A673 (cell line): ENCODE measurements at regions not wholly inside any gene's neighbourhood (a gene's known extent, or its start where the extent isn't known, plus 50 kb on each side); places are given as distances from the start of the nearest gene placed in this dataset.

Experiments
- BruUV-seq: library from RNA; stranded (reverse); fragments of 400-500 nt; replicated peaks from 2 replicates; lab custom pipeline; 2021; lab: Mats Ljungman, UMichigan
- CTCF ChIA-PET: fragments of 300-600 bp; sonication (Branson Sonifier 250); formaldehyde crosslinking; loops from one replicate; lab custom pipeline; 2022; ENCODE audit warnings: antibody characterized with exemption; lab: Charles Lee
- POLR2A ChIA-PET: fragments of 300-600 bp; sonication (Branson Sonifier 250); formaldehyde crosslinking; loops from one replicate; lab custom pipeline; 2022; ENCODE audit warnings: antibody characterized with exemption; ENCODE audit not compliant: low non-redundant PET; lab: Charles Lee
- DNase-seq: peaks from one replicate; pipeline ENCODE4 v3.0.0-alpha.2; 2015; ENCODE audit warnings: low spot score
- H3K27ac ChIP-seq: fragments of 200-600 bp; sonication (generic); 2 replicates; pipeline ENCODE4 v1.5.1; 2016; ENCODE audit warnings: mixed run types, low read depth, mild to moderate bottlenecking, mixed read lengths, antibody characterized with exemption, low read length; ENCODE audit not compliant: poor library complexity, severe bottlenecking
- H3K27me3 ChIP-seq: fragments of 200-600 bp; sonication (generic); replicated peaks from 2 replicates; pipeline ENCODE4 v1.6.1; 2017; ENCODE audit warnings: mixed run types, low read depth, mild to moderate bottlenecking, mixed read lengths, antibody characterized with exemption, low read length; ENCODE audit not compliant: insufficient read depth, poor library complexity
- H3K36me3 ChIP-seq: fragments of 200-600 bp; sonication (generic); 2 replicates; pipeline ENCODE4 v1.6.1; 2016; ENCODE audit warnings: mixed run types, mild to moderate bottlenecking, mixed read lengths, antibody characterized with exemption, low read length; ENCODE audit not compliant: insufficient read depth, poor library complexity, severe bottlenecking
- H3K4me1 ChIP-seq: fragments of 200-600 bp; sonication (generic); 2 replicates; pipeline ENCODE4 v1.6.1; 2017; ENCODE audit warnings: mixed run types, mild to moderate bottlenecking, mixed read lengths, antibody characterized with exemption, low read length; ENCODE audit not compliant: insufficient read depth, poor library complexity, severe bottlenecking
- H3K4me3 ChIP-seq: fragments of 200-600 bp; sonication (generic); 2 replicates; pipeline ENCODE4 v1.5.1; 2016; ENCODE audit warnings: low read depth, mixed run types, mild to moderate bottlenecking, mixed read lengths, low read length; ENCODE audit not compliant: poor library complexity, severe bottlenecking
- H3K9me3 ChIP-seq: fragments of 200-600 bp; sonication (generic); 2 replicates; pipeline ENCODE4 v1.6.1; 2016; ENCODE audit warnings: mixed run types, low read depth, mild to moderate bottlenecking, mixed read lengths, antibody characterized with exemption, low read length; ENCODE audit not compliant: poor library complexity, severe bottlenecking
- CTCF ChIP-seq: fragments of 300-800, 200-600 bp; sonication (generic); conservative IDR thresholded peaks from 2 replicates; pipeline ENCODE4 v1.5.1; 2017; ENCODE audit warnings: low read depth, mild to moderate bottlenecking, antibody characterized with exemption, low read length, moderate library complexity, mixed read lengths
- EZH2 ChIP-seq: fragments of 200-600 bp; sonication (generic); IDR thresholded peaks from 2 replicates; pipeline ENCODE4 v1.6.1; 2017; ENCODE audit warnings: borderline replicate concordance, low read depth, mild to moderate bottlenecking, mixed read lengths, antibody characterized with exemption, low read length; ENCODE audit not compliant: poor library complexity, severe bottlenecking
- intact Hi-C: fragments of 100-400 bp; cut with micrococcal nuclease; formaldehyde crosslinking; loops from one replicate; pipeline ENCODE4 v1.10.0; 2022; ENCODE audit not compliant: unreplicated experiment

- intact Hi-C loops: no loop called here
- Histone ChIP-seq H3K4me3 (no peak overlapping the region), H3K9me3 (no peaks in the 10 kb centered on the region), H3K4me1 (no peaks in the 10 kb centered on the region), H3K27me3 (no peaks in the 10 kb centered on the region), H3K27ac (no peak overlapping the region), H3K36me3 (no peaks in the 10 kb centered on the region)
- BruUV-seq: no TSS peak
- DNase-seq: no peak
- TF ChIP-seq EZH2 (no peak), CTCF (no peak)
- ChIA-PET CTCF (no interaction called here), POLR2A (no interaction called here)
These were observed 136.0 kb upstream of the IFNG-AS1 start for GRCh38 chr12:67853204-67853603.

GRCh38 chr12:67854351-67854750, 134.9 kb upstream of the IFNG-AS1 start:
- BruUV-seq: no TSS peak
- ChIA-PET CTCF (no interaction called here), POLR2A (no interaction called here)
- no peak for DNase-seq
- H3K4me1 ChIP-seq: no peaks in the 10 kb centered on the region
- H3K9me3 ChIP-seq: no peaks in the 10 kb centered on the region
- no peak overlapping the region for H3K27ac ChIP-seq
- H3K4me3 ChIP-seq: no peak overlapping the region
- TF ChIP-seq CTCF (no peak), EZH2 (no peak)
- intact Hi-C loops: no loop called here
- no peaks in the 10 kb centered on the region for H3K27me3 ChIP-seq
- no peaks in the 10 kb centered on the region for H3K36me3 ChIP-seq

GRCh38 chr12:67855103-67855502, 134.1 kb upstream of the IFNG-AS1 start:
- Histone ChIP-seq H3K27me3 (no peaks in the 10 kb centered on the region), H3K4me3 (no peak overlapping the region), H3K27ac (no peak overlapping the region), H3K36me3 (no peaks in the 10 kb centered on the region), H3K4me1 (no peaks in the 10 kb centered on the region), H3K9me3 (no peaks in the 10 kb centered on the region)
- intact Hi-C loops: no loop called here
- DNase-seq: no peak
- BruUV-seq: no TSS peak
- TF ChIP-seq EZH2: no peak
- no peak for TF ChIP-seq CTCF
- ChIA-PET POLR2A (no interaction called here), CTCF (no interaction called here)
